Osteoblast (primary cell): ENCODE measurements at regions not wholly inside any gene's neighbourhood (a gene's known extent, or its start where the extent isn't known, plus 50 kb on each side); places are given as distances from the start of the nearest gene placed in this dataset.
"Not testable (repeated sequence)": the region's sequence is repeated elsewhere in the genome, so short reads cannot be mapped to it uniquely, and the experiment has no call there.

ENCODE experiments used
- DNase-seq: peaks from one replicate; pipeline ENCODE4 v3.0.0; 2011; ENCODE audit warnings: low spot score, mixed read lengths; ENCODE audit not compliant: insufficient read length; ENCODE audit errors: missing footprints
- H2AFZ ChIP-seq: 2 replicates; pipeline ENCODE4 v1.6.0; 2011; ENCODE audit warnings: mild to moderate bottlenecking, low read length
- H3K27ac ChIP-seq: 2 replicates; pipeline ENCODE4 v1.5.1; 2011; ENCODE audit warnings: mild to moderate bottlenecking, low read depth, low read length, moderate library complexity
- H3K27me3 ChIP-seq: 2 replicates; pipeline ENCODE4 v1.6.0; 2012; ENCODE audit warnings: mild to moderate bottlenecking, control low read depth, inconsistent platforms, low read length, moderate library complexity; ENCODE audit not compliant: insufficient read depth
- H3K36me3 ChIP-seq: 2 replicates; pipeline ENCODE4 v1.5.1; 2011; ENCODE audit warnings: mild to moderate bottlenecking, low read length, control low read depth, moderate library complexity; ENCODE audit not compliant: insufficient read depth
- H3K4me1 ChIP-seq: 2 replicates; pipeline ENCODE4 v1.5.1; 2011; ENCODE audit warnings: mild to moderate bottlenecking, low read length, control low read depth, moderate library complexity; ENCODE audit not compliant: insufficient read depth
- H3K4me2 ChIP-seq: 2 replicates; pipeline ENCODE4 v1.6.0; 2011; ENCODE audit warnings: mild to moderate bottlenecking, low read length; ENCODE audit not compliant: insufficient read depth
- H3K4me3 ChIP-seq: fragments of 200-600 bp; sonication (generic); 3 replicates; pipeline ENCODE4 v1.5.1; 2012; ENCODE audit warnings: mild to moderate bottlenecking, low read length, inconsistent platforms; ENCODE audit not compliant: insufficient read depth
- H3K79me2 ChIP-seq: 2 replicates; pipeline ENCODE4 v1.6.0; 2012; ENCODE audit warnings: mild to moderate bottlenecking, low read length, control low read depth, inconsistent platforms; ENCODE audit not compliant: insufficient read depth
- H3K9me3 ChIP-seq: 2 replicates; pipeline ENCODE4 v1.5.1; 2011; ENCODE audit warnings: low read depth, low read length, control low read depth
- H4K20me1 ChIP-seq: 2 replicates; pipeline ENCODE4 v1.6.0; 2012; ENCODE audit warnings: mild to moderate bottlenecking, low read length, control low read depth; ENCODE audit not compliant: insufficient read depth

DNA sequence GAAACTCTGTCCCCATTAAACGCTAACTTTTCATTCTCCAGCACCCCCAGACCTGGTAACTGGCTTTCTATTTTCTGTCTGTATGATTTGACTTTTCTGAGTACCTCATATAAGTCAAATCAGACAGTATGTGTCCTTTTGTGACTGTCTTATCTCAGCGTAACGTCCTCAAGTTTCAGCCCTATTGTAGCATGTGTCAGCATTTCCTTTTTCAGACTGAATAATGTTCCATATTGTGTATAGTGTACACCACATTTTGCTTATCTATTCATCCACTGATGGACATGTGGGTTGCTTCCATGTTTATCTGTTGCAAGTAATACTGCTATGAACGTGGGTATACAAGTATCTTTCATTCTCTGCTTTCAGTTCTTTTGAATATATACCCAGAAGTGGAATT lies 242.4 kb downstream of the RTP5 start:
- not testable (repeated sequence) for DNase-seq, H2AFZ ChIP-seq, H3K27me3 ChIP-seq, H3K9me3 ChIP-seq, H3K4me2 ChIP-seq, H3K4me3 ChIP-seq, H3K27ac ChIP-seq, H4K20me1 ChIP-seq, H3K4me1 ChIP-seq, H3K79me2 ChIP-seq, H3K36me3 ChIP-seq

- H3K27me3 ChIP-seq, H4K20me1 ChIP-seq, H2AFZ ChIP-seq, H3K79me2 ChIP-seq, H3K4me1 ChIP-seq, H3K4me2 ChIP-seq, H3K36me3 ChIP-seq, H3K4me3 ChIP-seq, H3K9me3 ChIP-seq, H3K27ac ChIP-seq, DNase-seq: not testable (repeated sequence)
Measured at GRCh38 chr2:242113492-242113891, 244.0 kb downstream of the RTP5 start.

DNA sequence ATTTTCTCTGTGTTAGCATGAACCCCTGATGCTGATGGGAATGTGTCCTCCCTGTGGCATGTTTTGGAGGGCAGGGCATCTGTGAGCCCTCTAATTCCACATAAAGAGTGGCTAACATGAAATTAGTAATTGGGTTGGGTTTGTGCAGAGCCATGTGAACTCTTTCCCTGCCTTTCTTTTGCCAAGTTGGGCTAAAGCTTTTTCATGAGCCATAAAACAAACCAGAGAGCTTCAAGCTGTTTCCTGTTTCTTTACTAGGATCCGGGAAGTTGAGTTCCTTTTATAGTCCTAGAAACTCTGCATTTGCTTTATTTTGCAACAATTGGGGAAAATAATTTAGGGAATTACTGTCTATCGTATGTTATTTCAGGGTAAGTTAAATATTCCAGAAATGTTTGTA lies 247.1 kb downstream of the RTP5 start:
- not testable (repeated sequence) for H3K27ac ChIP-seq, H4K20me1 ChIP-seq, H3K4me3 ChIP-seq, H3K4me1 ChIP-seq, H2AFZ ChIP-seq, DNase-seq, H3K36me3 ChIP-seq, H3K9me3 ChIP-seq, H3K4me2 ChIP-seq, H3K27me3 ChIP-seq, H3K79me2 ChIP-seq

DNA sequence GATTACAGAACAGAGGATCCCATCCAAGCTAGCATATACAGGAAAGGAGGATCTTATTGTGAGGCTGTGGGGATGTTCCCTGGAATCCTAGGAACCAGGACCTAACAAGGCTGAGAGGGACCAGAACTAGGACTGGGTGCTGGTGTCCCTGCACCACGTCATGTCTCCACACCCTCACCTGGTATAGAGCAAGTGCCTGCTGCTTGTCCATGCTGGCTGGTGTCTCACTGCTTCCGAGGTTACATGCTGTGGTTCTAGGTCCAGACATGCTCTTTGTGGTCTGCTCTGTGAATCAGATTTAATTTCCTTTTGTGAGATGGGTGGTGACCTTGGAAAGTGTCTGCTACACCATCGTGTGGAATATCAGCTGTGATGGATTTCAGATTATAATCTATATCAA lies 247.8 kb downstream of the RTP5 start:
- H2AFZ ChIP-seq, H3K9me3 ChIP-seq, H3K4me1 ChIP-seq, H3K27ac ChIP-seq, DNase-seq, H3K27me3 ChIP-seq, H3K79me2 ChIP-seq, H3K4me2 ChIP-seq, H4K20me1 ChIP-seq, H3K4me3 ChIP-seq, H3K36me3 ChIP-seq: not testable (repeated sequence)

DNA sequence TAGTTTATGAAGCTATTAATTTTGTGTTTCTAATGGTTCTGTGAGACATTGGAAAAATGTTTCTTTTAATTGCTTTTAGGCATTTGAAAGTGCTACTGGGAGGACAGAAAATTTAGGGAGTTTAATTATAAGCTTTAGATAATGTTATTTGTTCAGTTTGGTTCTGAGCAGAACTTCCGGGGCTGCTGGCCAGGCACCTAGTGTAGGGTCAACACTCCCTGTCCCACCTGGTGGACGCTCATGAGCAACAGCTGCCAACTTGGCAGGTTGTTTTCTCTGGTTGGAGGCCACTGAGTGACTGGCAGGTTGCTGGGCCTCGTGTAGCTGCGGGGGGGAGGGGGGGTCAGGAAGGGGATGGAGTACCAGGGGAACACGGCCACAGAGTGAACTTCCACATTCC lies 250.2 kb downstream of the RTP5 start:
- H3K79me2 ChIP-seq, H2AFZ ChIP-seq, H3K9me3 ChIP-seq, H3K4me3 ChIP-seq, H3K4me1 ChIP-seq, H3K27ac ChIP-seq, H3K27me3 ChIP-seq, DNase-seq, H3K4me2 ChIP-seq, H3K36me3 ChIP-seq, H4K20me1 ChIP-seq: not testable (repeated sequence)

DNA sequence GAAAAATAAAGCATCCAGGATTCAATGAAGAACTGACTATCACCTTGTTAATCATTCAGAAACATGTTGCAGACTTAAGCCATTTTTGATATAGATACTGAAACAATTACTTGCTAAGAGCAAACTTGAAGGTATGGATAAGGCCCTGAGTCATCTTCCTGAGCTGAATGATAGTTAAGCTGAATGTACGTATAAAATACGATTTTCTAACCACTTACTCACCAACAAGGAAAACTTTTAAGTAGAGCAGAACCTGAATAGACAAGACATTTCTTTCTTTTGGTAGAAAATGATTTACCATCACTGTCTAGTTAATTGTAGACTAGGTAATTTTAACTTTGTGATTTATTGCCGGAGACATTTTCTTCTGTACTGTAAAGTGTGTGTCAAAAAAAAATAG lies 261.2 kb downstream of the RTP5 start:
- H3K4me1 ChIP-seq, H3K4me2 ChIP-seq, H3K27me3 ChIP-seq, H3K4me3 ChIP-seq, H3K27ac ChIP-seq, H4K20me1 ChIP-seq, H3K36me3 ChIP-seq, H2AFZ ChIP-seq, H3K79me2 ChIP-seq, DNase-seq, H3K9me3 ChIP-seq: not testable (repeated sequence)

DNA sequence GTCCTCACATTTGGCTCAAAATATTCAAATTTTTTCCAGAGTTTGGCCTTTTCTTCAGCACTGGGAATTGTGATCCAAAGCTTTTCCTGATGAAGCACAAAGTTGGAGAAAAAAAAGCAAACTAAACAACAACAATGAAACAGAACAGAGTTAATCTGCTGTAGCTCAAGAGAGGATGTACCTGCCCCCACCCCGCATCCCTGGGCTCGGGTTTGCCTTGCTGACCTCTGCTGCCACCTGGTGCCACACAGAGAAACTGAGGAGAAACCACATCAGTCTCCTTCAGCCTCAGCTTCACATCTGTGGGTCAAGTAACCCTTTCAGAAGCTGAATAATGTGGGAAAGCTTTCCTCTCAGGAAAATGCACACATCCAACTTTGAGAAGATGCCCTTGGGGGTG lies 290.4 kb downstream of the RTP5 start:
- DNase-seq, H3K4me1 ChIP-seq, H2AFZ ChIP-seq, H3K36me3 ChIP-seq, H3K27ac ChIP-seq, H3K9me3 ChIP-seq, H3K27me3 ChIP-seq, H3K4me2 ChIP-seq, H3K79me2 ChIP-seq, H3K4me3 ChIP-seq, H4K20me1 ChIP-seq: not testable (repeated sequence)

- not testable (repeated sequence) for H4K20me1 ChIP-seq, DNase-seq, H3K36me3 ChIP-seq, H2AFZ ChIP-seq, H3K79me2 ChIP-seq, H3K9me3 ChIP-seq, H3K4me3 ChIP-seq, H3K27ac ChIP-seq, H3K27me3 ChIP-seq, H3K4me1 ChIP-seq, H3K4me2 ChIP-seq
Measured at GRCh38 chr2:242165115-242165514, 295.6 kb downstream of the RTP5 start.

DNA sequence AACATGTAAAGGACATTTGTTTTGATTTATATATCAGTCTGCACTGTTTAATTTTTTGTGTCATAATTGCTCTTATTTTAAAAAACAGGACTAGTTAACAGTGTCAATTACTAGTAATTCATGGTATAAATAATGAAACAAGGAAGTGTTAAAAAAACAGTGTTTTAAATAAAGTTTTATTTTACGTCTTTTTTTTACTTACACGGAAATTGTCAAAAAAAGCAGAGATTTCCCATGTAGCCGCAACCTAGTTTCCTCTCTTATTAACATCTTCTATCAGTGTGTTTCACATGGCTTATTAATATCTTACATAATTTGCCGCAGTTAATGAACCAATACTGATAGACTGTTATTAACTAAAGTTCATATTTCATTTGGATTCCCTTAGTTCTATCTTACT lies 301.8 kb downstream of the RTP5 start:
- H3K4me3 ChIP-seq, H3K9me3 ChIP-seq, DNase-seq, H3K4me1 ChIP-seq, H2AFZ ChIP-seq, H3K27me3 ChIP-seq, H3K27ac ChIP-seq, H4K20me1 ChIP-seq, H3K36me3 ChIP-seq, H3K4me2 ChIP-seq, H3K79me2 ChIP-seq: not testable (repeated sequence)
